ENCODE measurements at regions not wholly inside any gene's neighbourhood (a gene's known extent, or its start where the extent isn't known, plus 50 kb on each side); places are given as distances from the start of the nearest gene placed in this dataset.
"Not testable (repeated sequence)": the region's sequence is repeated elsewhere in the genome, so short reads cannot be mapped to it uniquely, and the experiment has no call there.

- no peaks in the 10 kb centered on the region for H3K9me3 ChIP-seq
- H3K4me1 ChIP-seq, result no peaks in the 10 kb centered on the region
- intact Hi-C loops (cut with DNase I), result no loop called here
- no peak for ATAC-seq
- no peaks in the 10 kb centered on the region for H3K27me3 ChIP-seq
- DNase-seq, result no peak
- TF ChIP-seq CTCF (IDR thresholded peaks at IDR 0.05), result no peak
- H3K4me3 ChIP-seq, result no peak overlapping the region
- H3K36me3 ChIP-seq, result no peaks in the 10 kb centered on the region
- no peak overlapping the region for H3K27ac ChIP-seq
Observed at GRCh38 chr7:9582824-9583223, 1149.4 kb downstream of the NXPH1 start.

- DNase-seq (no peak), ATAC-seq (no peak)
- H3K36me3 ChIP-seq, result no peaks in the 10 kb centered on the region
- H3K4me1 ChIP-seq, result no peaks in the 10 kb centered on the region
- H3K4me3 ChIP-seq, result no peak overlapping the region
- H3K27ac ChIP-seq, result no peak overlapping the region
- no peaks in the 10 kb centered on the region for H3K9me3 ChIP-seq
- intact Hi-C loops (cut with DNase I), result no loop called here
- no peak for TF ChIP-seq CTCF (IDR thresholded peaks at IDR 0.05)
- no peaks in the 10 kb centered on the region for H3K27me3 ChIP-seq
Observed at GRCh38 chr7:9598411-9598810, 1165.0 kb downstream of the NXPH1 start.

GRCh38 chr7:9600974-9601373 lies 1167.6 kb downstream of the NXPH1 start:
- DNase-seq (no peak), ATAC-seq (no peak)
- no peak overlapping the region for H3K27ac ChIP-seq
- intact Hi-C loops (cut with DNase I), result no loop called here
- no peak overlapping the region for H3K4me3 ChIP-seq
- no peaks in the 10 kb centered on the region for H3K4me1 ChIP-seq
- TF ChIP-seq CTCF (IDR thresholded peaks at IDR 0.05), result peak; percentile 10
- no peaks in the 10 kb centered on the region for H3K27me3 ChIP-seq
- H3K9me3 ChIP-seq, result no peaks in the 10 kb centered on the region
- H3K36me3 ChIP-seq, result no peaks in the 10 kb centered on the region

- intact Hi-C loops (cut with DNase I), result no loop called here
- ATAC-seq (no peak), DNase-seq (no peak)
- Histone ChIP-seq H3K27me3 (no peaks in the 10 kb centered on the region), H3K27ac (no peak overlapping the region), H3K9me3 (no peaks in the 10 kb centered on the region), H3K4me1 (no peaks in the 10 kb centered on the region), H3K4me3 (no peak overlapping the region), H3K36me3 (no peaks in the 10 kb centered on the region)
- no peak for TF ChIP-seq CTCF (IDR thresholded peaks at IDR 0.05)
Observed at GRCh38 chr7:9603291-9603690, 1169.9 kb downstream of the NXPH1 start.

- Histone ChIP-seq H3K4me1 (no peaks in the 10 kb centered on the region), H3K27ac (no peak overlapping the region), H3K9me3 (no peaks in the 10 kb centered on the region), H3K36me3 (no peaks in the 10 kb centered on the region), H3K4me3 (no peak overlapping the region), H3K27me3 (no peaks in the 10 kb centered on the region)
- intact Hi-C loops (cut with DNase I), result no loop called here
- ATAC-seq (no peak), DNase-seq (no peak)
- no peak for TF ChIP-seq CTCF (IDR thresholded peaks at IDR 0.05)
Observed at GRCh38 chr7:9608560-9608959, 1175.2 kb downstream of the NXPH1 start.

GRCh38 chr7:9620899-9621298 lies 1187.5 kb downstream of the NXPH1 start:
- not testable (repeated sequence) for H3K27me3 ChIP-seq, H3K9me3 ChIP-seq

GRCh38 chr7:9621306-9621902 lies 1188.0 kb downstream of the NXPH1 start:
- H3K9me3 ChIP-seq; H3K27me3 ChIP-seq; ATAC-seq; intact Hi-C loops (cut with DNase I); H3K4me1 ChIP-seq; H3K4me3 ChIP-seq; H3K36me3 ChIP-seq; H3K27ac ChIP-seq: not testable (repeated sequence)
- peak; percentile 52 for DNase-seq

More at GRCh38 chr7:9620899-9621298, 1187.5 kb downstream of the NXPH1 start:
- H3K27ac ChIP-seq; intact Hi-C loops (cut with DNase I); H3K36me3 ChIP-seq; H3K4me1 ChIP-seq; H3K4me3 ChIP-seq; ATAC-seq: not testable (repeated sequence)
- DNase-seq, result peak; percentile 19

All from upper lobe of right lung (tissue), 1 donor.